ENCODE measurements at regions not wholly inside any gene's neighbourhood (a gene's known extent, or its start where the extent isn't known, plus 50 kb on each side); places are given as distances from the start of the nearest gene placed in this dataset.
"Not testable (repeated sequence)": the region's sequence is repeated elsewhere in the genome, so short reads cannot be mapped to it uniquely, and the experiment has no call there.

DNA sequence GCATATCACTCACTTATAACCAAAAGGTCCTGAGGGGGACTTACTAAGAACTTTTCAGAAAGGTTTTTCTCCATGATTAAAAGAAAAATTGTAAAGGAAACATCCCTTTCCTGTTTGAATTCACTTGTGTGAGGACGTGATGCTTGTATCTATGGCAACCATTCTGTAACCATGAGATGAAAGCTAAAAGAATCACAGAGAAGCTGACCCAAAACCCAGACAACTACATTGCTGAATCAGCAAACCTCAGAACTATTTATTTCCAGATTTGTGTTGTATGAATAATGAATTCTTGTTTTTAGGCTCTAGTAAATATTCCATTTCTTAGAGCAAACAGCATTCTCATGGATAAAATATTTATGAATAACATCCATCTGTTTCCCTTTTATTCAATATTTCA, 91.2 kb downstream of the RCHY1 start:
- DNase-seq (ENCODE audit: low spot score), result no peak

DNA sequence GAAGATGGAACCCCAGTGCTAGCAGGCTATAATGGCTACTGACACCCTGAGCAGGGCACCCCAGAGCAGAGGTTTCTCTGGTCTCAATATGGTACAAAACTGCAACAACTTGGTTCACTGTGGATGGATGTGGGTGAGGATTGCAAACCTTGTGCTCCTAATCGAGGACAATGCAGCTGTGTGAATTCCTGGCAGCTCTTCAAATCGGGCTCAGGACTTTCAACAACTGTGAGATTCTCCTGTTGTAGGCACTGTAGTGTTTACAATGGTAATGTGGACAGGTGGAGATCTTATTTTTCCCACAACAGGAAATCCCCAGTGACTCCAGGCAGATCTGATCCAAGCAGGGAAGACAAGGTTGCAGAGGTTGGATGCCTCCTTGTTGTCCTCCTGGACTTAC, 101.5 kb downstream of the RCHY1 start:
- no peak for DNase-seq (ENCODE audit: low spot score)

DNA sequence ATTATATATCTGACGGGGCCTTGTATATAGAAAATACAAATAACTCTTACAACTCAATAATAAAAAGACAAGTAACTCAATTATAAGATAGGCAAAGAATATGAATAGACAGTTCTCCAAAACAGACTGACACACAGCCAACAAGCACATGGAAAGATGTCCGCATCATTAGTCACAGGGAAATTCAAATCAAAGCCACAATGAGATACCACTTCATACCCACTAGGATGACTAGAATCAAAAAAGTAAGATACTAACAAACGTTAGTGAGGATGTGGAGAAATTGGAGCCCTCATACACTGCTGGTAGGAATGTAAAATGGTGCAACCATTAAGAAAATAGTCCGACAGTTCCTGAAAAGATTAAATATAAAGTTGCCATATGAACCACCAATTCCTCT, 115.7 kb downstream of the RCHY1 start:
- DNase-seq (ENCODE audit: low spot score), result no peak

DNA sequence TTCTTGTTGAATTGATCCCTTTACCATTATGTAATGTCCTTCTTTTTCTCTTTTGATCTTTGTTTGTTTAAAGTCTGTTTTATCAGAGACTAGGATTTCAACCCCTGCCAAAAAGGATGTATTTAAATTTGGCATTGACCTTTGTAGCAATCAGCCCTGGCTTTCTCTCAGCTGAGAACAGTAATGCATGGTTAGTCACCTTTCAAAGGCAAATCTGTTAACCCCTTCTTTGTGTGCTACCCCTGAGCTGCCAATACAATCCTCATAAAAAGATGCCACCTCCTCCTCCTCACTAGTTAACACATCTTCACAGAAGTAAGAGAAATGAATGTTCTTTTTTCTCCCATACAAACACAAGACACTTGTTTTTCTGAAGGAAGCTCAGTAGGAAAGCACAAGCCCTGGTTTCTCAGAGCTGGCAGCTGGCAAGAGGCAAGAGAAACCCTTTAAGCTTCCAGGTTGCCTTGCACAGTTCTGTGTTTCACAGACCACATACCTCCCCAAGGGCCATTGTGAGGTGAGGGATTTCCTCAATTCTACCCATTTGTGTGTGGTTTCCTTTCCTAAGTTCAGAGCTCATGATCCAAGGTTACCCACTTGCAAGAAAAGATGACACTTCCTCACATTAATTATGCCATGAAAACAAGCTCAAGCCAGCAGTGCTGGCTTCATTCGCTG, 122.6 kb downstream of the RCHY1 start:
- no peak for DNase-seq (ENCODE audit: low spot score)

GRCh38 chr4:75386426-75386825, 127.8 kb downstream of the RCHY1 start:
- DNase-seq (ENCODE audit: low spot score), result not testable (repeated sequence)

DNA sequence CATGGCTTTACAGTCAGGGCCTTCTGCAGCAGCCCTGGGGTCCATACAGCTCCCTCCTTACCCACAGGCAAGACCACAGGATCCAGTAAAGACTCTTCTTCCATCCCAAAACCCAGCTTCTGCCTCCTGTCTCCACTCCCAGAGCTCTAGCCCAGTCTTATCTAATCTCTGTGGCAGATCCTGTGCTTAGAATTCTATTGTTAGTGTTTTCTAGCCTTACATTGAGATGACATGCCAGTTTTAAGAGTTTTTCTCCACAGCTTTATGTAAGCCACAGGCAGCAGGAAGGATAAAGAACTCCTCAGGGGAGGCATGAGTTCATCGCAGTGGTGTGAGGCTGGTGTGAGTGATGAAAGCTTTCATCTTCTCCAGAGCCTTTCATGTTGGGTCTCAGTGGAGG, 129.1 kb downstream of the RCHY1 start:
- no peak for DNase-seq (ENCODE audit: low spot score)

- no peak for DNase-seq (ENCODE audit: low spot score)
These were observed 137.7 kb downstream of the RCHY1 start for GRCh38 chr4:75376543-75376942.

GRCh38 chr4:75371915-75372314, 142.3 kb downstream of the RCHY1 start:
- no peak for DNase-seq (ENCODE audit: low spot score)

GRCh38 chr4:75370576-75370975, 143.6 kb downstream of the RCHY1 start:
- no peak for DNase-seq (ENCODE audit: low spot score)

DNA sequence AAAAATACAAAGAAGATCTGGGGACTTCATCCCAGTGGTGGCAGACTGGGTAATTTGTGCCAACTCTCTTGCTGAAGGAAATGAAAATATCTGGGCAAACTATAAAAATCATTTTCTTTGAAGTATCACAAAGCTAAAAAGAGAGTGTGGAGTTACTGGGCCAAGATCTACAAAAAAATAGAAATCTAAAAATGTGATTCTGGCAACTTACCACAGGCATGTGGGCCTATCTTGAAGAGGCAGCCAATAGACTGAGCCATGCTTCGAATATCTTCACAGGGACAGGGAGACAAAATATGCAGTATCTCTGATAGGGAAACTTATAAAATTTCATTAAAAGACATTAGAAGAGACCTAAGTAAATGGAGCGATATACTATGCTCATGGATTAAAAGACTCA, 168.8 kb downstream of the RCHY1 start:
- DNase-seq (ENCODE audit: low spot score), result no peak

- no peak for DNase-seq (ENCODE audit: low spot score)
These were observed 169.3 kb downstream of the RCHY1 start for GRCh38 chr4:75344915-75345314.

DNA sequence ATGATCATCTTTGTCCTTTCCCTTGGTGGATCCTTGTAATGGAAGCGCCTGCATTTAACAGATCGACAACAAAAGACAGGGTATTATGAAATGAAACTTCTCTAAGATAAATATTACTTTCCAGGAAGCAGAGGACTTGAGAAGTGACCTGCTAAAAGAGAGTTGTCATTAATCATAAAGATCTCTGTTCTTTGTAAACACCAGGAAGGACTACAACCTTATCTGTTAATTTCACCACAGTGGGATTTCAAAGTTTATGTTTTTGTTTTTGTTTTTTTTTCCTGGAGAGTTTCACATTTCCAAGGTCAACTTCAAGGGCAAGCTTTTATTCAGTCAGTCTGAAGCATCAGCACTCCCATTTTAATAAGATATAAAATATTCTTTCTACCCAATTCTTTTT, 170.9 kb downstream of the RCHY1 start:
- DNase-seq (ENCODE audit: low spot score), result no peak

- DNase-seq (ENCODE audit: low spot score), result no peak
These were observed 173.6 kb downstream of the RCHY1 start for GRCh38 chr4:75340561-75340960.

DNA sequence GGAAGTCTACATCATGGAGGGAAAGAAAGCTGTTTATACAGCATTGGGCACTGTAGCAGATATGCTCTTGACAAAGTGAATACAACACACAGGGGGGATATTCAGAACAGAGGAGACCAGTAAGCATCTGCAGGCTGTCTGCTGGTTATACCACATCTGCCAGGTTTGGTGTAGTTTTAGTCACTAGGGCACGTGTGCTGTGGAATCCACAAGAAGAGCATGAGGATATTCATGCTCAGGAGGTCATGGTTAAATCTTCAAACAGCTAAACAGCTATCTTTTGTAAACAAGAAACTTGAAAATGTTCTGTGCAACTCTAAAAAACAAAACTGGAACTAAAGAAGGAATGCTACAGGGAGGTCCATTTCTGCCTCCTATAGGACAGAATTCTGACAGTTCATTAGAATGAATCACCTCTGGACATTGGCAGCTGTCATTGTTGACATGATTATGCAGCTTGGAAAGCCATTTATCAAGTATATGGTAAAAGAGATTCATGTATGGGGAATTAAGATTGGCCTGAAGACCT, 175.8 kb downstream of the RCHY1 start:
- no peak for DNase-seq (ENCODE audit: low spot score)

- no peak for DNase-seq (ENCODE audit: low spot score)
These were observed 186.2 kb downstream of the RCHY1 start for GRCh38 chr4:75327804-75328512.

DNA sequence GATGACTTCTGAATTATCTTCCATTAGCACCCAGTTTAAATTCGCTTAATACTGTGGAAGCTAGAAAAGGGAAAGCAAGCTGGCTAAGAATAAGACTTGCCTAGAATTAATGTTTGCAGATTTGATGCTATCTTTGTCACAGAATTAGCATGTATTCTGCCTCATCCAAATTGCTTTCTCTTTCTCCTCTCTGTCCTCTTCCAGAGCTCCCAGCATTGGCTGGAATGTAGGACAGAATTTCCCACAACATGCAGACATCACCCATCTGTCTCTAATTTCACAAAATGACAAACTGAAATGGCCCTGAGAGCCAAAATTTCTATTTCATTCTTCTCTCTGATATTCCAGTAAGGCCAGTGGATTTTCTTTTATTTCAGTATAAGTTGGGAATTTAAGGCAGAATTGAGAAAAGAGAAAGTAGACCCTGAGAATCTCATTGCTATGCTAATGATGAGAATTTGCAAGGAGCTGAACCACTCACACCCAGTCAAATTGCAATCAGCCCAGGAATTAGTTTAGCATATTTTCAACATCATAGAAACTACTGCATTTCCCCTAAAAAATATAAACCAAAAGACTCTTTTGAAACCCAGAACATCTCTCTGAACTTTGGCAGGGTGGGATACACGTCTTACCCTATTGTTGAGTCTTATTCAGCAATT, 188.8 kb downstream of the RCHY1 start:
- no peak for DNase-seq (ENCODE audit: low spot score)

- DNase-seq (ENCODE audit: low spot score), result no peak
These were observed 192.7 kb downstream of the RCHY1 start for GRCh38 chr4:75321484-75321883.

GRCh38 chr4:75317641-75318040, 196.6 kb downstream of the RCHY1 start:
- DNase-seq (ENCODE audit: low spot score), result not testable (repeated sequence)

GRCh38 chr4:75308049-75308448, 206.2 kb downstream of the RCHY1 start:
- no peak for DNase-seq (ENCODE audit: low spot score)

DNA sequence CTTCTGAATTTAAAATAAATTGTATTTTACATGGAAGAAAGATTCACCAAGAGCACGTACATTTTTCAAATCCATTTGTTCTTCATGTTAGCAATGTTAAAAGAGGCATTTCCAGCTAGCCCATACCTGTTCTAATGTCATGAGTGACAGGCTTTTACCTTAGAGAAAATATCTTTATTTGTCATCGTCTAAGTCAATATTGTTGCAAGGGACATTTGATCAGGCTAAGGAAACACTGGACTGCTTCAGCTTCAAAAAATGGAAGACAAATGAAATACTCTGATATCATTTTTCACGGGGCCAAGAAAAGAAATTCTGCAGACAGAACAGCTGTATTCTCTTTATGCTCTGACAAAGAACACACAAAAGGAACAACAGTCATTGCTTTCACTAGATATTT, 207.7 kb downstream of the RCHY1 start:
- no peak for DNase-seq (ENCODE audit: low spot score)

GRCh38 chr4:75302648-75303047, 211.6 kb downstream of the RCHY1 start:
- no peak for DNase-seq (ENCODE audit: low spot score)

DNA sequence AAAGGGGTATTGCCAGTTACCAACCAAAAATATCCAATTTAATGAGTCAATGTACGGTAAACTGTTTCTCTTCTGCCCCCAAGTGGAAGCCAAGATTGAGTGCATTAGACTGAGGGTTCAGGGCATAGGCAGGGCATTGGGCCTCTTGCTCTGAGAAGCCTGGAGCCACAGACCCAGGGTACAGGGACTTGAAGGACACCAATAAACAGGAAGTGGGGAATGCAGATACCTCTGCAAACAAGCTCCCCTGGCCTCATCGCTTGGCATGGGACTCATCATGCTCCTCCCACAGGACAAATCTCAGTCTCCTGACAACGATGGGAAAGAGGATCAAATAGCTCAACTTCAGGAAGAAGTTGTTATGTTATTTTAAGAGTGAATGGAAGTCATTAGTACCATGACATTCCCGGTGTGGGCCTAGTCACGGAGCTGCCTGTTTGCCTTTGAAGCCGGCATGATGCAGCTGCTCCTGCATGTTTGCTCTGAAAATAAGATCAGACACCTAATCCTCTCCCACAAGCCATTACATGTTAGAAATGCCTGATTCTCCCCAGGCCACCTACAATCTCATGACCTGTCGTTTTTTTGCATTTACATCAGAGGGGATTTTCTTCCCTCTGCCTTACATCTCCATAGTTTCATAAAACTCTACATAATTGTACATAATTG, 224.2 kb downstream of the RCHY1 start:
- no peak for DNase-seq (ENCODE audit: low spot score)
